BE2C (cell line): ENCODE measurements at regions not wholly inside any gene's neighbourhood (a gene's known extent, or its start where the extent isn't known, plus 50 kb on each side); places are given as distances from the start of the nearest gene placed in this dataset.

Experiments
- DNase-seq: peaks from one replicate; pipeline ENCODE4 v3.0.0-alpha.2; 2020
- H3K27me3 ChIP-seq: fragments of 250-450 bp; sonication (Bioruptor Pico); 2 replicates; pipeline ENCODE4 v1.5.1; 2020; ENCODE audit warnings: mild to moderate bottlenecking
- H3K36me3 ChIP-seq: fragments of 250-450 bp; sonication (Bioruptor Pico); 2 replicates; pipeline ENCODE4 v1.5.1; 2020; ENCODE audit warnings: mild to moderate bottlenecking
- H3K4me1 ChIP-seq: fragments of 250-450 bp; sonication (Bioruptor Pico); 2 replicates; pipeline ENCODE4 v1.5.1; 2020
- H3K4me3 ChIP-seq: 2 replicates; pipeline ENCODE4 v1.5.1; 2011; ENCODE audit warnings: low read depth, low read length
- H3K9me3 ChIP-seq: fragments of 250-450 bp; sonication (Bioruptor Pico); 2 replicates; pipeline ENCODE4 v1.5.1; 2020
- TF ChIP-seq, protein P1 (sequence below): IDR thresholded peaks from 2 replicates; pipeline ENCODE4 v1.5.1; 2012; ENCODE audit warnings: mild to moderate bottlenecking, low read depth, low read length

DNA sequence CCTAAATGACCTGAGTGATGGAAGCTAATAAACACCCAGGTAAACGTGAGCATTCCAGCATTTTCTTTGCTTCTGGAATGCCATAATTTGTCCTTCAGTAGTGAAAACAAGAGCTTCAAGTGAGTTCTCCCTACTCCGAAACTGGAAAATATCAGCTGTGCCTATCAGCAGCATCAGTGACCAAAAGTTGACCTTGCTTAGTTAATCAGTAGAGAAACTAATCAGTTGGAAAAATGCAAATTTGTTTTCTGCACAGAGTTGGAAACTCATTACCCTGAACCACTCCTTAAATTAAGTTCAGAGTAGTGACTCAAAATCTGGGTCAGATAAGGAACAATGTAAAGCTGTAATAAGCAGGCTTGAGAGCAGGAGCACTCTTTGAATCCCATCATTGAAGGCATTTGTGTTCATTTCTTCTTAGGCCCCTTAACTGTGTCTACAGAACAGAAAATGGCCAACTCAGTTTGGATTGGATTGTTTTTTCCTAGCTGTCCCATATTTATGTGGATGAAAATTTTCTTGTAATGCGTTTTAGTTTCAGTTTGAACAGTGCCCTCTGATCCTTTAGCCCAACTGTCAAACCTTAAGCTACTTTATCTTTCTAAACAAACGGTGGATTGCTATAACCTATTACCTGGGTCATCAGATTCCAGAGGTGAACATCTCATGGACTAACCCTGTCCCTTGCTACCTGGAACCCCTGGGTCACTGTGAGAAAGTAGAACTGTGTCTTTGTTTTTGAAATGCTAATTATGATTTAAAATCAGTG lies 290.4 kb downstream of the TOX3 start:
- Histone ChIP-seq H3K36me3 (no peaks in the 10 kb centered on the region), H3K9me3 (no peaks in the 10 kb centered on the region), H3K4me1 (peaks cover 11% of the 10 kb centered on the region), H3K27me3 (no peaks in the 10 kb centered on the region), H3K4me3 (no peak overlapping the region)
- no peak for DNase-seq
- TF ChIP-seq, protein P1, sequence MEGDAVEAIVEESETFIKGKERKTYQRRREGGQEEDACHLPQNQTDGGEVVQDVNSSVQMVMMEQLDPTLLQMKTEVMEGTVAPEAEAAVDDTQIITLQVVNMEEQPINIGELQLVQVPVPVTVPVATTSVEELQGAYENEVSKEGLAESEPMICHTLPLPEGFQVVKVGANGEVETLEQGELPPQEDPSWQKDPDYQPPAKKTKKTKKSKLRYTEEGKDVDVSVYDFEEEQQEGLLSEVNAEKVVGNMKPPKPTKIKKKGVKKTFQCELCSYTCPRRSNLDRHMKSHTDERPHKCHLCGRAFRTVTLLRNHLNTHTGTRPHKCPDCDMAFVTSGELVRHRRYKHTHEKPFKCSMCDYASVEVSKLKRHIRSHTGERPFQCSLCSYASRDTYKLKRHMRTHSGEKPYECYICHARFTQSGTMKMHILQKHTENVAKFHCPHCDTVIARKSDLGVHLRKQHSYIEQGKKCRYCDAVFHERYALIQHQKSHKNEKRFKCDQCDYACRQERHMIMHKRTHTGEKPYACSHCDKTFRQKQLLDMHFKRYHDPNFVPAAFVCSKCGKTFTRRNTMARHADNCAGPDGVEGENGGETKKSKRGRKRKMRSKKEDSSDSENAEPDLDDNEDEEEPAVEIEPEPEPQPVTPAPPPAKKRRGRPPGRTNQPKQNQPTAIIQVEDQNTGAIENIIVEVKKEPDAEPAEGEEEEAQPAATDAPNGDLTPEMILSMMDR, result no peak

DNA sequence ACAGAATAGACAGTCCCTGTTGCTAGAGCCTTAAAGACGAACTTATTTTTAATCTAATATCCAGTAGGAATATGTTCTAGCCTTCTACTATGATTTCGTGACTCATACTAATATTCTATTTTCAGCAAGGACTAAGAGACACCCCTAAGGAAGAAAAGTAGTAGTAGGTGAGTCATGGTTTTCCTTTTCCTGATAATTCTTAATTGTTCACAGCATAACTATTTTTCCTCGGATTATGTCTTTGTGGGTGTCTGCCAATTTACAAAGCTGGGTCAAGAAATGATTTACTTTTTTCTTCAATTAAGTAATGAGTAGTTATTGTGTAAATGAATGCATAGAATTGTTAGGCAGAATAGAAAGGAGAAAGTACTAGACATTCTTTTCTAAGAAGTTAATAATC lies 292.2 kb downstream of the TOX3 start:
- no peak for DNase-seq
- TF ChIP-seq, protein P1, result no peak
- H3K4me1 ChIP-seq, result peaks cover 11% of the 10 kb centered on the region
- no peaks in the 10 kb centered on the region for H3K36me3 ChIP-seq
- no peaks in the 10 kb centered on the region for H3K27me3 ChIP-seq
- no peak overlapping the region for H3K4me3 ChIP-seq
- H3K9me3 ChIP-seq, result no peaks in the 10 kb centered on the region

DNA sequence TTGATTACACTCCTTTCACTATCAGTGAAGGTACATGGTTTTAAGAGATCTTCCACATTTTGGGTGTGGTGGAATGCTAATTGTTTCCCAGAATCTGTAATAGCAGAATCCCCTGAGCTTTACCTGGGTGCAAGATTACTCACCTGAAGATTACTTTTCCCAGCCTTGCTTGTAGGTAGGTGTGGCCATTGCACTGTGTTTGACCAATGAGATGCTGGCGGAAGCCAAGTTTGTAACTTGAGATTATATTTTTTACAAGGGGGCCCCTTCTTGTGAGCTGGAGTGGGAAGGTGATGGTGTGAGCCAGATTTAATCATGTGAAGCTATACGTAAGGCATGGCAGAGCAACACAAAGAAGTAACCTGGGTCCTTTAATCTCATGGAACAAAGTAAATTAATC lies 294.3 kb downstream of the TOX3 start:
- H3K36me3 ChIP-seq, result no peaks in the 10 kb centered on the region
- no peak overlapping the region for H3K4me3 ChIP-seq
- no peaks in the 10 kb centered on the region for H3K27me3 ChIP-seq
- TF ChIP-seq, protein P1, result no peak
- DNase-seq, result no peak
- H3K9me3 ChIP-seq, result no peaks in the 10 kb centered on the region
- H3K4me1 ChIP-seq, result peaks cover 11% of the 10 kb centered on the region

DNA sequence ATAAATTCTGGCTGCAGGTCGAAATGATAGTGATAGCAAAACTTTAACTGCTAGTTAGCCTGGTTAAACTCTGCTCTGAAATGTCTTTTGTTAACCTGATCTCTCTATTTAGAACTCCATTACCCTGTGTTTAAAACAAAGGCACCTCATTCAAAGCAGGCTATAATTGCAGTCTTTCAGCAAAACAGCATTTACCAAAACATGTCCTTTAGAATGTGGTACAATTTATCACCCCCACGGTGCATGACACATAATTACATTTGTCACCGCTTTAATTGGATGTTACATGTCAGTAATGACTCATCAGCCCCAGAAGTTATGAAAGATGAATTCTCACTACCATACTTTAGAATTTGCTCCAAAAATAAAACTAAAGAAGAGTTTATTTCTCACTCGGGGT lies 295.4 kb downstream of the TOX3 start:
- no peak overlapping the region for H3K4me3 ChIP-seq
- H3K27me3 ChIP-seq, result no peaks in the 10 kb centered on the region
- TF ChIP-seq, protein P1, result no peak
- H3K9me3 ChIP-seq, result no peaks in the 10 kb centered on the region
- DNase-seq, result no peak
- peaks cover 11% of the 10 kb centered on the region for H3K4me1 ChIP-seq
- H3K36me3 ChIP-seq, result no peaks in the 10 kb centered on the region

DNA sequence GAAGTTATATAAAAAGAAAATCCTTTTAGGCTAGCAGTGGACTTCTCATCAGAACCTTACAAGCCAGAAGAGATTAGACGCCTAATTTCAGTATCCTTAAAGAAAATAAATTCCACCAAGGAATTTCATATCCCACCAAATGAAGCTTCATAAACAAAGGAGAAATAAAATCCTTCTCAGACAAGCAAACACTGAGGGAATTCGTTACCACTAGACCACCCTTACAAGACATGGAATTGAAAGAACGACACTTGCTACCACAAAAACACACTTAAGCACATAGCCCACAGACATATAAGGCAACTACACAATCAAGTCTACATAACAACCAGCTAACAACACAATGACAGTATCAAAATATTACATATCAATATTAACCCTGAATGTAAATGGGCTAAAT lies 299.2 kb downstream of the TOX3 start:
- TF ChIP-seq, protein P1, result no peak

DNA sequence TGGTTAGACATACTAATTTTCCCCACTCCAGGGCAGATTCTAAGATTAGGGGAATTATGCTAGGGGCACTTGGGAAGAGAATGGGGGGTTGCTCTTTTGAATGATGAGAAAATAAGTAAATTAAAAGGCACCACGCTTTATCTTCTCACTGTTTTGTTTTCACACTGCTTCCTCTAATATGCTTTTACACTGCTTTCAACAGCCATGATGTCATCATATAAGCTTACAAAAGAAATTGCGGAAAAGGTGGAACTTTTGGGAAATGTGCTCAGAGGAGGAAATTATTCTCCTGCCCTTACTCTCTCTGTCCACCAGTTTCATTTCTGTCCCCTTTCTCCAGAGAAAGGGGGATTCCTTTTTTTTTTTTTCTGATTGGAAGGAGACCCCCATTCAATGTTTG lies 308.2 kb downstream of the TOX3 start:
- Histone ChIP-seq H3K9me3 (no peaks in the 10 kb centered on the region), H3K27me3 (no peaks in the 10 kb centered on the region; the same call in 1 of the 2 replicates), H3K4me1 (no peaks in the 10 kb centered on the region), H3K4me3 (no peak overlapping the region), H3K36me3 (no peaks in the 10 kb centered on the region)
- DNase-seq, result no peak
- TF ChIP-seq, protein P1, result no peak

More for the DNA sequence above, 299.2 kb downstream of the TOX3 start:
- H3K4me1 ChIP-seq, result peaks cover 11% of the 10 kb centered on the region
- H3K4me3 ChIP-seq, result no peak overlapping the region
- no peaks in the 10 kb centered on the region; the same call in 1 of the 2 replicates for H3K27me3 ChIP-seq
- DNase-seq, result no peak
- H3K36me3 ChIP-seq, result no peaks in the 10 kb centered on the region
- H3K9me3 ChIP-seq, result no peaks in the 10 kb centered on the region
